Fibroblast of villous mesenchyme (primary cell): ENCODE measurements at regions not wholly inside any gene's neighbourhood (a gene's known extent, or its start where the extent isn't known, plus 50 kb on each side); places are given as distances from the start of the nearest gene placed in this dataset.
"Not testable (repeated sequence)": the region's sequence is repeated elsewhere in the genome, so short reads cannot be mapped to it uniquely, and the experiment has no call there.

Experiments used
- DNase-seq: peaks from one replicate; pipeline ENCODE4 v3.0.0-alpha.2; 2010; ENCODE audit warnings: low read depth
- H3K4me3 ChIP-seq: 2 replicates; pipeline ENCODE4 v1.5.1; 2011; ENCODE audit warnings: low read depth, mild to moderate bottlenecking, low read length
- CTCF ChIP-seq: IDR thresholded peaks from 2 replicates; pipeline ENCODE4 v1.5.1; 2012; ENCODE audit warnings: low read depth, mild to moderate bottlenecking, low read length; ENCODE audit not compliant: insufficient read depth

GRCh38 chr10:2885288-2886278 is 181.8 kb upstream of the PFKP start:
- no peak for TF ChIP-seq CTCF
- DNase-seq, result no peak

DNA sequence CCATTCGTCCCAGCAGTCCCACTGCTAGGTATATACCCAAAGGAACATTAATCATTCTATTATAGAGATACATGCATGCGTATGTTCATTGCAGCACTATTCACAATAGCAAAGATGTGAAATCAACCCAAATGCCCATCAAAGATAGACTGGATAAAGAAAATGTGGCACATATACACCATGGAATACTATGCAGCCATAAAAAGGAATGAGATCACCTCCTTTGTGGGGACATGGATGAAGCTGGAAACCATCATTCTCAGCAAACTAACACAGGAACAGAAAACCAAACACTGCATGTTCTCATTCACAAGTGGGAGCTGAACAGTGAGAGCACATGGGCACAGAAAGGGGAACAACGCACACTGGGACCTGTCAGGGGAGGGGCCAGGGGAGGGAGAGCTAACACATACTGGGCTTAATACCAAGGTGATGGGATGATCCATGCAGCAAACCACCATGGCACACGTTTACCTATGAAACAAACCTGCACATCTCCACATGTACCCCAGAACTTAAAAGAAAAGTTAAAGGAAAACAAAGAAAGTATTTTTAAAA is 183.3 kb upstream of the PFKP start:
- not testable (repeated sequence) for DNase-seq, H3K4me3 ChIP-seq

More at GRCh38 chr10:2885288-2886278, 181.8 kb upstream of the PFKP start:
- no peak overlapping the region for H3K4me3 ChIP-seq

DNA sequence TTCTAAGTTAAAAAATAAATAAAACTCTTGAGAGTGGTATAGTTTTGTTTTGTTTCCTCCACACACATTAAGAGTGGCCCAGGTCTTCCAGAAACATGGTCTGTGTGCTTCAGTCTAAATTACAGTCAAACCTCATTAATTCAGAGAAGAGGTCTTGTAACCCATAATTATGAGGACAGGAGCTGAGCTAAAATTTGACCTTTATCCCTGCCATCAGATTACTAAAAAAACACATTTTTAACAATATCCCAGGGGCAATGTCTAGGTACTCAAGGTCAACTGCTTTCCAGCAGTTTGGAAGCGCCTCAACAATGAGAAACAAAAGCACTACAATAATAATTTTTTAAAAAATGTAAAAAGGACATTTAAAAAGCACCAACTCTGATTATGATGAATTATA is 184.1 kb upstream of the PFKP start:
- TF ChIP-seq CTCF, result no peak
- DNase-seq, result no peak

GRCh38 chr10:2882628-2883027 is 184.7 kb upstream of the PFKP start:
- DNase-seq, result no peak
- no peak for TF ChIP-seq CTCF
- no peak overlapping the region for H3K4me3 ChIP-seq

More for the DNA sequence above, 184.1 kb upstream of the PFKP start:
- H3K4me3 ChIP-seq, result no peak overlapping the region

DNA sequence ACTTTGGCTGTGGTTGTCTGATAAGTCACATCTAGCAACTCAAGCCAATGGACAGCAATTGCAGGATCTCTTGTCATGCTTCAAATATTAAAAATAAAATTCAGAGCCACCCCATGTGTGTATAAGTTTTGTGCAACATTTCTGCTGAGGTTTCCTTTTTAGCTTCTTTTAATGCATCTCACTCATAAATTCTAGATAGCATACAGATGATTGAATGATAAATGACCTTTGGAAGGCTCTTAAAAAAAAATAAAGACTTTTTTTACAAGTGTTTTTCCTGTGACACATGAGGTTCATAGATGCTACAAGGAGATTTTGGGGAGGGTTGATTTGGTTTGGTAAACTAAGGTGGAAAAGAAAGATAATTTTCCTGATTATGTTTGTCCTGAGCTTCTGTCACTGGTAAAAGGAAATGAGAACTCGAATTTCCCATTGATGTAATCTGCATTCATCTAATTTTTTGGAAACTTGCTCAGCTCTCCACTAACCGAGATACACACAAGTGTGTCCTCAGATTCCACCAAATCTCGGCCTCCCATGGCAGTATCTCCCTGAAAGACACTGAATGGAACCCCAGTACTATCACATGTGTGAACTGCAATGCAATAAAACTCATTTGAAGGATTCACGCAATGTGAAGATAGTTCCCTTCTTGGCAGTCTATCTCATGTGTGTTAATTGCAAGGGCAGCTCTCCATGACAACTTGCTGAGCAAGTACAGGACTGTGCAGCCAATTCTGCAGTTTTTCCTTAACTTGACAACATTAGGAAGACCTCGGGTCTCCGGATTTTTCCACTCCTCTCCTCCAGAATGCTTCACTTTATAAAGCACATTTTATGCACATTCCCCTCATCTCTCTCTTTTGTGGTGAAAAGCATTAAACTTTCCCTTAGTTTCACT is 185.4 kb upstream of the PFKP start:
- no peak for DNase-seq
- H3K4me3 ChIP-seq, result no peak overlapping the region
- no peak for TF ChIP-seq CTCF

DNA sequence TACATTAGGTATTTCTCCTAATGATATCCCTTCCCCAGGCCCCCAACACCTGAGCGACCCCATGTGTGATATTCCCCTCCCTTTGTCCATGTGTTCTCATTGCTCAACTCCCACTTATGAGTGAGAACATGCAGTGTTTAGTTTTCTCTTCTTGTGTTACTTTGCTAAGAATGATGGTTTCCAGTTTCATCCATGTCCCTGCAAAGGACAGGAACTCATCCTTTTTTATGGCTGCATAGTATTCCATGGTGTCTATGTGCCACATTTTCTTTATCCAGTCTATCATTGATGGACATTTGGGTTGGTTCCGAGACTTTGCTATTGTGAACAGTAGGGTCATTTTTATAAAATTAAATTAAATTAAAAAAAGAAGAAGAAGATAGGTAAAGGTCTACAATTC is 187.3 kb upstream of the PFKP start:
- not testable (repeated sequence) for DNase-seq, H3K4me3 ChIP-seq

GRCh38 chr10:2878818-2879217 is 188.5 kb upstream of the PFKP start:
- H3K4me3 ChIP-seq, result no peak overlapping the region
- TF ChIP-seq CTCF, result no peak
- no peak for DNase-seq
